Peyer's patch (tissue), 4 donors: ENCODE measurements at regions not wholly inside any gene's neighbourhood (a gene's known extent, or its start where the extent isn't known, plus 50 kb on each side); places are given as distances from the start of the nearest gene placed in this dataset.

Experiments
- POLR2A ChIP-seq, 2 donors: fragments of 450-650 bp; IDR thresholded peaks; one replicate each; pipeline ENCODE4 v1.5.1; 2017; ENCODE audit warnings: antibody characterized with exemption in 2 of 2, mild to moderate bottlenecking in 2 of 2, moderate library complexity in 2 of 2
- TF ChIP-seq, protein P1 (sequence below), 6 experiments: fragments of 450-650 bp in 4 of 6; fragments of 200-600 bp in 2 of 6; sonication (generic) in 1 of 6; IDR thresholded peaks; one replicate each; pipeline ENCODE4 v1.5.1; 2017 to 2019; ENCODE audit warnings: antibody characterized with exemption in 6 of 6, mild to moderate bottlenecking in 3 of 6, moderate library complexity in 1 of 6

GRCh38 chr1:96587222-96587621 is 134.4 kb upstream of the PTBP2 start:
- TF ChIP-seq, protein P1, sequence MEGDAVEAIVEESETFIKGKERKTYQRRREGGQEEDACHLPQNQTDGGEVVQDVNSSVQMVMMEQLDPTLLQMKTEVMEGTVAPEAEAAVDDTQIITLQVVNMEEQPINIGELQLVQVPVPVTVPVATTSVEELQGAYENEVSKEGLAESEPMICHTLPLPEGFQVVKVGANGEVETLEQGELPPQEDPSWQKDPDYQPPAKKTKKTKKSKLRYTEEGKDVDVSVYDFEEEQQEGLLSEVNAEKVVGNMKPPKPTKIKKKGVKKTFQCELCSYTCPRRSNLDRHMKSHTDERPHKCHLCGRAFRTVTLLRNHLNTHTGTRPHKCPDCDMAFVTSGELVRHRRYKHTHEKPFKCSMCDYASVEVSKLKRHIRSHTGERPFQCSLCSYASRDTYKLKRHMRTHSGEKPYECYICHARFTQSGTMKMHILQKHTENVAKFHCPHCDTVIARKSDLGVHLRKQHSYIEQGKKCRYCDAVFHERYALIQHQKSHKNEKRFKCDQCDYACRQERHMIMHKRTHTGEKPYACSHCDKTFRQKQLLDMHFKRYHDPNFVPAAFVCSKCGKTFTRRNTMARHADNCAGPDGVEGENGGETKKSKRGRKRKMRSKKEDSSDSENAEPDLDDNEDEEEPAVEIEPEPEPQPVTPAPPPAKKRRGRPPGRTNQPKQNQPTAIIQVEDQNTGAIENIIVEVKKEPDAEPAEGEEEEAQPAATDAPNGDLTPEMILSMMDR (IDR thresholded peaks at IDR 0.05) = no peak
- no peak for TF ChIP-seq POLR2A (IDR thresholded peaks at IDR 0.05)
